SU-DHL-6 (cell line): ENCODE measurements at regions not wholly inside any gene's neighbourhood (a gene's known extent, or its start where the extent isn't known, plus 50 kb on each side); places are given as distances from the start of the nearest gene placed in this dataset.

Experiments used
- H2AFZ ChIP-seq: fragments of 200-600 bp; sonication (generic); 2 replicates; pipeline ENCODE4 v1.6.1; 2014; ENCODE audit warnings: low read depth, mild to moderate bottlenecking, moderate library complexity, mixed read lengths, antibody characterized with exemption, low read length; ENCODE audit not compliant: severe bottlenecking
- H3F3A ChIP-seq: fragments of 200-600 bp; shearing (Covaris generic); 2 replicates; pipeline ENCODE4 v1.6.0; 2016; ENCODE audit warnings: antibody characterized with exemption, mild to moderate bottlenecking; ENCODE audit not compliant: insufficient read depth
- H3K27ac ChIP-seq: fragments of 200-600 bp; sonication (generic); 2 replicates; pipeline ENCODE4 v1.5.1; 2016; ENCODE audit warnings: low read depth, mild to moderate bottlenecking, low read length, moderate library complexity, mixed read lengths
- H3K27me3 ChIP-seq: fragments of 200-600 bp; sonication (generic), shearing (Covaris generic); 2 replicates; pipeline ENCODE4 v1.6.0; 2014; ENCODE audit warnings: mild to moderate bottlenecking, low read length
- H3K36me3 ChIP-seq: fragments of 200-600 bp; sonication (generic); 2 replicates; pipeline ENCODE4 v1.6.1; 2014; ENCODE audit warnings: mild to moderate bottlenecking, low read length, mixed read lengths
- H3K4me2 ChIP-seq: fragments of 300-600, 200-600 bp; shearing (Covaris generic), sonication (generic); 2 replicates; pipeline ENCODE4 v1.6.0; 2014; ENCODE audit warnings: low read length, low read depth, mild to moderate bottlenecking; ENCODE audit not compliant: poor library complexity, severe bottlenecking
- H3K4me3 ChIP-seq: fragments of 200-600 bp; sonication (generic); 2 replicates; pipeline ENCODE4 v1.5.1; 2014; ENCODE audit warnings: antibody characterized with exemption, low read length, mild to moderate bottlenecking, mixed read lengths; ENCODE audit not compliant: insufficient read depth, poor library complexity, severe bottlenecking
- H3K79me2 ChIP-seq: fragments of 200-600 bp; sonication (generic); 2 replicates; pipeline ENCODE4 v1.6.1; 2014; ENCODE audit warnings: mild to moderate bottlenecking, low read length, moderate library complexity; ENCODE audit not compliant: insufficient read depth
- H3K9ac ChIP-seq: fragments of 200-600 bp; sonication (generic); 2 replicates; pipeline ENCODE4 v1.7.0; 2014; ENCODE audit warnings: mild to moderate bottlenecking, low read length
- H3K9me2 ChIP-seq: fragments of 200-600 bp; sonication (generic); replicated peaks from 2 replicates; pipeline ENCODE4 v1.6.1; 2014; ENCODE audit warnings: low read length; ENCODE audit not compliant: insufficient read depth
- H3K9me3 ChIP-seq: fragments of 200-600 bp; sonication (generic); 2 replicates; pipeline ENCODE4 v1.6.1; 2014; ENCODE audit warnings: low read length, mixed read lengths; ENCODE audit not compliant: insufficient read depth
- H4K20me1 ChIP-seq: fragments of 200-600 bp; sonication (generic); 2 replicates; pipeline ENCODE4 v1.6.1; 2014; ENCODE audit warnings: low read depth, mild to moderate bottlenecking, antibody characterized with exemption, low read length, moderate library complexity, mixed read lengths
- EZH2phosphoT487 ChIP-seq: fragments of 200-600 bp; sonication (generic), shearing (Covaris generic); conservative IDR thresholded peaks from 2 replicates; pipeline ENCODE4 v1.6.1; 2018; ENCODE audit warnings: mild to moderate bottlenecking, antibody characterized with exemption, low read length, moderate library complexity, mixed read lengths
- TF ChIP-seq, protein P1 (sequence below): fragments of 200-600 bp; sonication (generic); IDR thresholded peaks from one replicate; pipeline ENCODE4 v1.5.1; 2017; ENCODE audit warnings: antibody characterized with exemption, mild to moderate bottlenecking, low read length, moderate library complexity; ENCODE audit not compliant: insufficient read depth, poor library complexity, severe bottlenecking

DNA sequence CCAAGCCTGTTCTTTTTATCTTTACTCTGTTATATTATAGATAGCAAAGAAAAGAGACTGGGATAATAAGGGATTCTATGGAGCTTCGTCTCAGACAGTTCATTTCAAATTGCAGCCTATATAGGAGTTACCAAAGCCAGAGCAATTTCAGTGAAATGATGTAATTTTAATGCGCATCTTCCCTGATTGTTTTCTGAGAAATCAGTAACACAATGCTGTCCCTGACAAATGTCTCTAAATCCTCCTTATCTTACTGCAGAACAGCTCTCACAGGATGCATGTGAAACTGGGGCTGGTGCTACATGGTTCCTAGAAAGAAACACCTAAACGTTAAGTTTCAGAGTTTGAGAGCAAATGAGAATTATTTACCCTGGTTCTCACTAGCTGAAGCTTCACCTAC, 467.9 kb upstream of the ANO3 start:
- no peaks in the 10 kb centered on the region for H3K79me2 ChIP-seq
- H3K9me2 ChIP-seq = no peaks in the 10 kb centered on the region
- no peak overlapping the region for H2AFZ ChIP-seq
- H3K9me3 ChIP-seq = no peaks in the 10 kb centered on the region
- TF ChIP-seq EZH2phosphoT487 = no peak
- TF ChIP-seq, protein P1, sequence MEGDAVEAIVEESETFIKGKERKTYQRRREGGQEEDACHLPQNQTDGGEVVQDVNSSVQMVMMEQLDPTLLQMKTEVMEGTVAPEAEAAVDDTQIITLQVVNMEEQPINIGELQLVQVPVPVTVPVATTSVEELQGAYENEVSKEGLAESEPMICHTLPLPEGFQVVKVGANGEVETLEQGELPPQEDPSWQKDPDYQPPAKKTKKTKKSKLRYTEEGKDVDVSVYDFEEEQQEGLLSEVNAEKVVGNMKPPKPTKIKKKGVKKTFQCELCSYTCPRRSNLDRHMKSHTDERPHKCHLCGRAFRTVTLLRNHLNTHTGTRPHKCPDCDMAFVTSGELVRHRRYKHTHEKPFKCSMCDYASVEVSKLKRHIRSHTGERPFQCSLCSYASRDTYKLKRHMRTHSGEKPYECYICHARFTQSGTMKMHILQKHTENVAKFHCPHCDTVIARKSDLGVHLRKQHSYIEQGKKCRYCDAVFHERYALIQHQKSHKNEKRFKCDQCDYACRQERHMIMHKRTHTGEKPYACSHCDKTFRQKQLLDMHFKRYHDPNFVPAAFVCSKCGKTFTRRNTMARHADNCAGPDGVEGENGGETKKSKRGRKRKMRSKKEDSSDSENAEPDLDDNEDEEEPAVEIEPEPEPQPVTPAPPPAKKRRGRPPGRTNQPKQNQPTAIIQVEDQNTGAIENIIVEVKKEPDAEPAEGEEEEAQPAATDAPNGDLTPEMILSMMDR = no peak
- no peaks in the 10 kb centered on the region for H4K20me1 ChIP-seq
- H3K27me3 ChIP-seq = no peaks in the 10 kb centered on the region
- H3K27ac ChIP-seq = no peak overlapping the region
- no peak overlapping the region for H3K4me2 ChIP-seq
- no peaks in the 10 kb centered on the region for H3F3A ChIP-seq
- no peaks in the 10 kb centered on the region for H3K36me3 ChIP-seq
- H3K4me3 ChIP-seq = no peak overlapping the region
- no peak overlapping the region for H3K9ac ChIP-seq

DNA sequence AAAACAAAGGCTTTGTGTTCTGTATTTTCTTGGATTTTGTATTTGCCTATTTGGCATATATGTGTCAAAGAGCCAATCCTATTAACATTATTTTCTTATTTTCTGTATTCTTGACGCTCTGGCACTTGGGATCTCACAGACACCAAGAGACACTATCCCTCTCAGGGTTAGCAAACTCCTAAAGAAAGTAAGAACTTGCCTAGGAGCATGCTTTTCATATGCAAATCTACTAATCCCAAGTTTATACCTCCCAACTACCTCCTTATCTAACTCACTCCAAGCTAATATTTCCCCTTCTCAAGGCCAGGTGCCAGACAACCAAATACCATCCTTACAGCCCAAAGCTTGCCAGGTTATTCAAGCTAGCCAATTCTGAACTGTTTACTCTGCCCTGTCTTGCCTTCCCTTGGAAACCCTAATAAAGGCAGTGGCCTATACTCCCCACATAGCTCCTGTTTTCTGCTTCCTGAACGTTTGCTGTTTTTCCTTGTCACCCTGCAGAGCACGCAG, 455.4 kb upstream of the ANO3 start:
- Histone ChIP-seq H3K27ac (no peak overlapping the region), H3K4me2 (no peak overlapping the region), H3K36me3 (no peaks in the 10 kb centered on the region), H3K79me2 (no peaks in the 10 kb centered on the region), H3K4me3 (no peak overlapping the region), H3K9me3 (no peaks in the 10 kb centered on the region), H3K9me2 (no peaks in the 10 kb centered on the region), H2AFZ (no peak overlapping the region), H4K20me1 (no peaks in the 10 kb centered on the region), H3K27me3 (no peaks in the 10 kb centered on the region), H3F3A (no peaks in the 10 kb centered on the region), H3K9ac (no peak overlapping the region)
- TF ChIP-seq, protein P1 = no peak
- no peak for TF ChIP-seq EZH2phosphoT487

DNA sequence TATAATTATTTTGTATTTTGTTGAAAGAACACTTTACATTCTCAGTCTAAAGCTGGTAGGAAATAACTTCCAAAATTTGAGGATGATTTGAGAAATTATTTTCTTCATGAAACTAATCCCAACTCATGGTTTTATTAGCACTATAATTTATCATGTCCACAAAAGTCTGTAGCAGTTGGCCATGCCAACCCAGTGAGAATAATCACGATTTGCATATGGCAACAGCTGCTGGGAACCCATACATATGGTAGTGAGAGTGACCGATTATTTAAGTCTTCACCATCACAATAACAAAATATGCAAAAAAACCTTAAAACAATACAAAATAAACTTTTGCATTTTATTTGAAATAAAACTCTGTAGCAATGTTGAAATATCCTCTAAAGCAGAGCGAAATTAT, 445.9 kb upstream of the ANO3 start:
- H3K4me3 ChIP-seq = no peak overlapping the region
- no peak overlapping the region for H3K27ac ChIP-seq
- H3K27me3 ChIP-seq = no peaks in the 10 kb centered on the region
- no peaks in the 10 kb centered on the region for H3K36me3 ChIP-seq
- H3K9me2 ChIP-seq = no peaks in the 10 kb centered on the region
- H3F3A ChIP-seq = no peaks in the 10 kb centered on the region
- no peak overlapping the region for H2AFZ ChIP-seq
- no peaks in the 10 kb centered on the region for H3K9me3 ChIP-seq
- no peak overlapping the region for H3K9ac ChIP-seq
- no peaks in the 10 kb centered on the region for H3K79me2 ChIP-seq
- H3K4me2 ChIP-seq = no peak overlapping the region
- no peaks in the 10 kb centered on the region for H4K20me1 ChIP-seq
- TF ChIP-seq, protein P1 = no peak
- TF ChIP-seq EZH2phosphoT487 = no peak
